GM19099 (cell line): ENCODE measurements at regions not wholly inside any gene's neighbourhood (a gene's known extent, or its start where the extent isn't known, plus 50 kb on each side); places are given as distances from the start of the nearest gene placed in this dataset.

Source experiments
- POLR2A ChIP-seq: IDR thresholded peaks from 3 replicates; pipeline ENCODE4 v1.6.1; 2011; ENCODE audit warnings: low read depth; ENCODE audit not compliant: insufficient read length; ENCODE audit errors: extremely low read depth

- TF ChIP-seq POLR2A = no peak
Observed at GRCh38 chr7:46424934-46425333, 503.9 kb upstream of the IGFBP3 start.

GRCh38 chr7:46421441-46422230 is 500.6 kb upstream of the IGFBP3 start:
- TF ChIP-seq POLR2A = no peak

GRCh38 chr7:46414946-46415345 is 493.9 kb upstream of the IGFBP3 start:
- no peak for TF ChIP-seq POLR2A

- TF ChIP-seq POLR2A = no peak
Observed at GRCh38 chr7:46411236-46411635, 490.2 kb upstream of the IGFBP3 start.

GRCh38 chr7:46407125-46407524 is 486.1 kb upstream of the IGFBP3 start:
- no peak for TF ChIP-seq POLR2A

GRCh38 chr7:46397591-46397990 is 476.5 kb upstream of the IGFBP3 start:
- TF ChIP-seq POLR2A = no peak

- TF ChIP-seq POLR2A = no peak
Observed at GRCh38 chr7:46396481-46396880, 475.4 kb upstream of the IGFBP3 start.

- TF ChIP-seq POLR2A = no peak
Observed at GRCh38 chr7:46393142-46393541, 472.1 kb upstream of the IGFBP3 start.

- TF ChIP-seq POLR2A = no peak
Observed at GRCh38 chr7:46391231-46392201, 470.4 kb upstream of the IGFBP3 start.

GRCh38 chr7:46390042-46390441 is 469.0 kb upstream of the IGFBP3 start:
- no peak for TF ChIP-seq POLR2A

GRCh38 chr7:46389146-46389545 is 468.1 kb upstream of the IGFBP3 start:
- TF ChIP-seq POLR2A = no peak

GRCh38 chr7:46387646-46388045 is 466.6 kb upstream of the IGFBP3 start:
- TF ChIP-seq POLR2A = no peak

GRCh38 chr7:46386428-46387399 is 465.6 kb upstream of the IGFBP3 start:
- no peak for TF ChIP-seq POLR2A

- no peak for TF ChIP-seq POLR2A
Observed at GRCh38 chr7:46385662-46386309, 464.7 kb upstream of the IGFBP3 start.

GRCh38 chr7:46383605-46384004 is 462.5 kb upstream of the IGFBP3 start:
- TF ChIP-seq POLR2A = no peak
